SK-N-SH (cell line): ENCODE measurements at regions not wholly inside any gene's neighbourhood (a gene's known extent, or its start where the extent isn't known, plus 50 kb on each side); places are given as distances from the start of the nearest gene placed in this dataset.

ENCODE experiments used
- CTCF ChIA-PET: fragments of 300-600, 350-600 bp; formaldehyde crosslinking; extraction: SDS; loops from one replicate; lab custom pipeline; 2021; lab: Yijun Ruan, JAX
- POLR2A ChIA-PET: fragments of 350-600 bp; sonication (Branson Sonifier 250); formaldehyde crosslinking; extraction: SDS; loops from one replicate; lab custom pipeline; 2020; ENCODE audit warnings: antibody characterized with exemption, inconsistent platforms; lab: Yijun Ruan, JAX
- DNase-seq: peaks from one replicate; pipeline ENCODE4 v3.0.0; 2012
- H2AFZ ChIP-seq: fragments of 200-600 bp; sonication (generic); 2 replicates; pipeline ENCODE4 v1.8.1; 2016; ENCODE audit warnings: antibody characterized with exemption, mild to moderate bottlenecking, low read depth
- H3F3A ChIP-seq: fragments of 200-600 bp; sonication (generic); replicated peaks from 2 replicates; pipeline ENCODE3; 2016; ENCODE audit warnings: antibody characterized with exemption, mild to moderate bottlenecking; ENCODE audit not compliant: insufficient read depth
- H3K27ac ChIP-seq, 2 experiments: fragments of 200-500 bp in 1 of 2; fragments of 200-600 bp in 1 of 2; sonication (Bioruptor generic) in 1 of 2; sonication (generic), shearing (Covaris generic) in 1 of 2; 2 replicates each; pipeline versions ENCODE4 v1.5.1 to v1.6.1; 2014 to 2016; ENCODE audit warnings: low read depth in 2 of 2, inconsistent platforms in 1 of 2, low read length in 1 of 2, mild to moderate bottlenecking in 1 of 2, mixed read lengths in 1 of 2
- H3K27me3 ChIP-seq: fragments of 200-600 bp; sonication (generic), shearing (Covaris generic); 2 replicates; pipeline ENCODE4 v1.6.1; 2016; ENCODE audit warnings: mixed run types; ENCODE audit not compliant: insufficient read depth
- H3K36me3 ChIP-seq, 2 experiments: fragments of 200-500 bp in 1 of 2; fragments of 200-600 bp in 1 of 2; sonication (Bioruptor generic) in 1 of 2; sonication (generic) in 1 of 2; replicated peaks in 1 of 2; 2 replicates each; pipeline versions ENCODE3 to v1.5.1; 2014 to 2016; ENCODE audit warnings: low read length in 1 of 2, mild to moderate bottlenecking in 1 of 2; ENCODE audit not compliant: insufficient read depth in 2 of 2, control insufficient read depth in 1 of 2
- H3K4me1 ChIP-seq, 2 experiments: fragments of 200-500 bp in 1 of 2; fragments of 200-600 bp in 1 of 2; sonication (Bioruptor generic) in 1 of 2; sonication (generic), shearing (Covaris generic) in 1 of 2; 2 replicates each; pipeline versions ENCODE4 v1.5.1 to v1.6.1; 2014 to 2016; ENCODE audit warnings: low read depth in 1 of 2, low read length in 1 of 2, mixed run types in 1 of 2; ENCODE audit not compliant: insufficient read depth in 2 of 2, control insufficient read depth in 1 of 2
- H3K4me2 ChIP-seq: fragments of 200-600 bp; sonication (generic), shearing (Covaris generic); 2 replicates; pipeline ENCODE4 v1.6.1; 2017; ENCODE audit warnings: mixed run types
- H3K4me3 ChIP-seq, 2 experiments: fragments of 200-500 bp in 1 of 2; fragments of 200-600 bp in 1 of 2; sonication (Bioruptor generic) in 1 of 2; sonication (generic), shearing (Covaris generic) in 1 of 2; 2 replicates each; pipeline versions ENCODE4 v1.5.1 to v1.8.1; 2014 to 2016; ENCODE audit warnings: low read depth in 2 of 2, inconsistent platforms in 1 of 2, low read length in 1 of 2, mild to moderate bottlenecking in 1 of 2, mixed read lengths in 1 of 2, moderate library complexity in 1 of 2
- H3K79me2 ChIP-seq: fragments of 200-600 bp; sonication (generic); 2 replicates; pipeline ENCODE4 v1.8.1; 2017; ENCODE audit warnings: mild to moderate bottlenecking; ENCODE audit not compliant: insufficient read depth
- H3K9ac ChIP-seq: fragments of 200-600 bp; sonication (generic); 2 replicates; pipeline ENCODE4 v1.6.1; 2017; ENCODE audit warnings: mixed run types
- H3K9me2 ChIP-seq: fragments of 200-600 bp; sonication (generic); 2 replicates; pipeline ENCODE4 v1.6.1; 2017; ENCODE audit warnings: mixed run types
- H3K9me3 ChIP-seq: fragments of 200-600 bp; sonication (generic); 2 replicates; pipeline ENCODE4 v1.6.1; 2017; ENCODE audit warnings: mixed run types, mild to moderate bottlenecking, moderate library complexity
- H4K20me1 ChIP-seq: fragments of 200-600 bp; sonication (generic); 2 replicates; pipeline ENCODE4 v1.6.1; 2017; ENCODE audit warnings: mild to moderate bottlenecking, mixed run types; ENCODE audit not compliant: insufficient read depth
- CHD2 ChIP-seq: fragments of 150-350 bp; IDR thresholded peaks from 2 replicates; pipeline ENCODE4 v1.6.1; 2018; ENCODE audit warnings: low read length; ENCODE audit not compliant: partially characterized antibody
- EP300 ChIP-seq, 2 experiments: IDR thresholded peaks; 2 replicates each; pipeline versions ENCODE4 v1.4.0 to v1.6.1; 2012; ENCODE audit warnings: borderline replicate concordance in 1 of 2, low read depth in 1 of 2, low read length in 1 of 2
- FOSL2 ChIP-seq: IDR thresholded peaks from 2 replicates; pipeline ENCODE4 v1.4.0; 2012; ENCODE audit warnings: low read depth, mild to moderate bottlenecking, moderate library complexity, borderline replicate concordance
- GATA2 ChIP-seq: sonication (generic); formaldehyde crosslinking; IDR thresholded peaks from 2 replicates; pipeline ENCODE4 v1.5.0; 2020; ENCODE audit warnings: mild to moderate bottlenecking, missing genetic modification reagents
- RCOR1 ChIP-seq: fragments of 150-350 bp; IDR thresholded peaks from 2 replicates; pipeline ENCODE4 v1.6.1; 2017; ENCODE audit warnings: antibody characterized with exemption, low read length
- REST ChIP-seq: IDR thresholded peaks from 2 replicates; pipeline ENCODE4 v1.6.1; 2012; ENCODE audit warnings: mild to moderate bottlenecking, low read depth, low read length, moderate library complexity
- RFX5 ChIP-seq: IDR thresholded peaks from 2 replicates; pipeline ENCODE4 v1.6.1; 2012; ENCODE audit warnings: mild to moderate bottlenecking, improper control_type of control experiment, low read length
- RXRA ChIP-seq: IDR thresholded peaks from 2 replicates; pipeline ENCODE4 v1.4.0; 2012; ENCODE audit warnings: low read depth, mild to moderate bottlenecking, borderline replicate concordance
- TAF1 ChIP-seq: IDR thresholded peaks from 2 replicates; pipeline ENCODE4 v1.6.1; 2012; ENCODE audit warnings: low read depth, mild to moderate bottlenecking, low read length, moderate library complexity, borderline replicate concordance
- USF2 ChIP-seq: fragments of 150-350 bp; IDR thresholded peaks from 2 replicates; pipeline ENCODE4 v1.6.1; 2017; ENCODE audit warnings: antibody characterized with exemption, low read length, low read depth, borderline replicate concordance
- WGBS: methylation state at CpG from one replicate; pipeline ENCODE4 v1.1.6; 2017; ENCODE audit warnings: low lambda C conversion rate; 5-methylcytosine and 5-hydroxymethylcytosine counted together
- TF ChIP-seq, protein P1 (sequence below): IDR thresholded peaks from 2 replicates; pipeline ENCODE4 v1.4.0; 2012; ENCODE audit warnings: low read depth, borderline replicate concordance

DNA sequence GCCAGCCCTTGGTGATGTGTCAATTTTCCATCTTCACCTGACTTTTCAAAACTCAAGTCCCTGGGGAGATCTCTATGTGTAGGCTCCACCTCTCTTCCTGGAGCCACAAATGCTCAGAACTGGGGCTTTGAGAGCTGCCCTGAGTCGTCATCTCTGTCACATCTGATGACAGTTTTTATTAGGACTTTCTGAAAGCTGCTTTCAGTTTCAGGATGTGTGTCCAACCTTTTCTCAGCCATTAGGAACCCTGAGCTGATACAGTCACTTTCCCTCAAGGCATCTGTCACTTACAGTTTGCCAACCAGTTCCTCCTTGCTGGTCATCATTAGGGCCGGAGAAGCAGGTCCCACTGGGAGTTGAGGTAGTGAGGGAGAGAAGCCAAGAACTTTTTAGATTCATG lies 365.9 kb upstream of the CHD6 start:
- DNase-seq = no peak
- H3K27me3 ChIP-seq = no peaks in the 10 kb centered on the region
- POLR2A ChIA-PET = no interaction called here
- no peaks in the 10 kb centered on the region for H3K79me2 ChIP-seq
- no peaks in the 10 kb centered on the region; a peak in 1 of 4 replicates for H3K4me1 ChIP-seq
- CTCF ChIA-PET = no interaction called here
- no peak overlapping the region for H3K4me3 ChIP-seq
- no peak overlapping the region for H3K27ac ChIP-seq
- H3K9me2 ChIP-seq = no peaks in the 10 kb centered on the region
- H3F3A ChIP-seq = no peaks in the 10 kb centered on the region
- no peak for TF ChIP-seq RXRA
- no peak for TF ChIP-seq EP300 (IDR thresholded peaks at IDR 0.05; ENCODE audit: borderline replicate concordance in 1 of 2, low read depth in 1 of 2, low read length in 1 of 2)
- no peak for TF ChIP-seq RFX5
- TF ChIP-seq TAF1 = no peak
- no peak for TF ChIP-seq REST
- no peak for TF ChIP-seq FOSL2
- TF ChIP-seq, protein P1, sequence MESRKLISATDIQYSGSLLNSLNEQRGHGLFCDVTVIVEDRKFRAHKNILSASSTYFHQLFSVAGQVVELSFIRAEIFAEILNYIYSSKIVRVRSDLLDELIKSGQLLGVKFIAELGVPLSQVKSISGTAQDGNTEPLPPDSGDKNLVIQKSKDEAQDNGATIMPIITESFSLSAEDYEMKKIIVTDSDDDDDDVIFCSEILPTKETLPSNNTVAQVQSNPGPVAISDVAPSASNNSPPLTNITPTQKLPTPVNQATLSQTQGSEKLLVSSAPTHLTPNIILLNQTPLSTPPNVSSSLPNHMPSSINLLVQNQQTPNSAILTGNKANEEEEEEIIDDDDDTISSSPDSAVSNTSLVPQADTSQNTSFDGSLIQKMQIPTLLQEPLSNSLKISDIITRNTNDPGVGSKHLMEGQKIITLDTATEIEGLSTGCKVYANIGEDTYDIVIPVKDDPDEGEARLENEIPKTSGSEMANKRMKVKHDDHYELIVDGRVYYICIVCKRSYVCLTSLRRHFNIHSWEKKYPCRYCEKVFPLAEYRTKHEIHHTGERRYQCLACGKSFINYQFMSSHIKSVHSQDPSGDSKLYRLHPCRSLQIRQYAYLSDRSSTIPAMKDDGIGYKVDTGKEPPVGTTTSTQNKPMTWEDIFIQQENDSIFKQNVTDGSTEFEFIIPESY = no peak
- TF ChIP-seq CHD2 = no peak
- TF ChIP-seq GATA2 (CRISPR knock-in tag) = no peak
- TF ChIP-seq RCOR1 = no peak
- no peaks in the 10 kb centered on the region for H3K9me3 ChIP-seq
- H3K36me3 ChIP-seq = no peaks in the 10 kb centered on the region
- no peak overlapping the region for H2AFZ ChIP-seq
- no peak overlapping the region for H3K4me2 ChIP-seq
- no peaks in the 10 kb centered on the region for H4K20me1 ChIP-seq
- 25% methylated on average over 2 of the region's 2 CpGs for WGBS
- no peak overlapping the region for H3K9ac ChIP-seq

DNA sequence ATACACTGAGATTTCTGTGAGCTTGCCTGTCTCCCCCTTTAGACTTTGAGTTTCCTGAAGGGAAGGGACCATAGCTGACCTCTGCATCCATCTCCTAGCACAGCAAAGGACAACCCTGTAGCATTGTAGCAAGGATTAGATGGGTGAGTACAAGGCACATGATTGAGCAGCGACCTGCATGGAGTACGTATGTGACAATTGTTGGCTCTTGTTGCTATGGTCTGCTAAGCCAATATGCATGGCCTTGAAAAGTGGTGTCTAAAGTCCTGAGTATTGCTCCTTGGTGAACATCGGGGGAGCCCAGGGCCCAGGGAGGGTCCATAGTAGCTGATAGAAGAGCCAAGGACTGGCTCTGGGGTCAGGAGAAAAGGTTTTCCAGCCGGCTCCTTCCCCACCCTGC lies 365.0 kb upstream of the CHD6 start:
- Histone ChIP-seq H3K9ac (no peak overlapping the region), H3K9me2 (no peaks in the 10 kb centered on the region), H3F3A (no peaks in the 10 kb centered on the region), H3K27me3 (no peaks in the 10 kb centered on the region), H2AFZ (no peak overlapping the region), H3K9me3 (no peaks in the 10 kb centered on the region), H3K4me2 (no peak overlapping the region), H3K4me1 (no peaks in the 10 kb centered on the region), H3K27ac (no peak overlapping the region), H3K36me3 (no peaks in the 10 kb centered on the region), H3K4me3 (no peak overlapping the region), H4K20me1 (no peaks in the 10 kb centered on the region), H3K79me2 (no peaks in the 10 kb centered on the region)
- DNase-seq = no peak
- CTCF ChIA-PET = interaction anchor here (1.0 to 1.5 kb wide), 2 partner anchors 18 to 36 kb away, joined by 3 read pairs; no protein-coding TSS in a partner anchor
- TF ChIP-seq USF2 = no peak
- TF ChIP-seq, all 33 proteins: peak for 0
- WGBS = 15% methylated on average over 4 of the region's 4 CpGs
- POLR2A ChIA-PET = no interaction called here
